HG02981 (cell line): ENCODE measurements at regions not wholly inside any gene's neighbourhood (a gene's known extent, or its start where the extent isn't known, plus 50 kb on each side); places are given as distances from the start of the nearest gene placed in this dataset.
"Not testable (repeated sequence)": the region's sequence is repeated elsewhere in the genome, so short reads cannot be mapped to it uniquely, and the experiment has no call there.

Source experiments
- ATAC-seq: cut with Tn5 transposase; IDR thresholded peaks from one replicate; pipeline ENCODE4 v1.9.1; 2021; ENCODE audit warnings: mild to moderate bottlenecking, moderate library complexity; ENCODE audit not compliant: unreplicated experiment

GRCh38 chr21:20215959-20216358 lies 782.2 kb upstream of the NCAM2 start:
- ATAC-seq: no peak

- no peak for ATAC-seq
These were observed 777.6 kb upstream of the NCAM2 start for GRCh38 chr21:20220586-20220985.

GRCh38 chr21:20221981-20222380 lies 776.2 kb upstream of the NCAM2 start:
- not testable (repeated sequence) for ATAC-seq

DNA sequence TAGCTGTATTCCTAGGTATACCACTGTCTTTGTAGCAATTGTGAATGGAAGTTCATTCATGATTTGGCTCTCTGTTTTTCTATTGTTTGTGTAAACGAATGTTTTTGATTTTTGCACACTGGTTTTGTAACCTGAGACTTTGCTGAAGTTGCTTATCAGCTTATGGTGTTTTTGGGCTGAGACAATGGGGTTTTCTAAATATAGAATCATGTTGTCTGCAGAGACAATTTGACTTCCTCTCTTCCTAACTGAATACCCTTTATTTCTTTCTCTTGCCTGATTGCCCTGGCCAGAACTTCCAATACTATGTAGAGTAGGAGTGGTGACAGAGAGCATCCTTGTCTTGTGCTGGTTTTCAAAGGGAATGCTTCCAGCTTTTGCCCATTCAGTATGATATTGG lies 761.6 kb upstream of the NCAM2 start:
- ATAC-seq: not testable (repeated sequence)

DNA sequence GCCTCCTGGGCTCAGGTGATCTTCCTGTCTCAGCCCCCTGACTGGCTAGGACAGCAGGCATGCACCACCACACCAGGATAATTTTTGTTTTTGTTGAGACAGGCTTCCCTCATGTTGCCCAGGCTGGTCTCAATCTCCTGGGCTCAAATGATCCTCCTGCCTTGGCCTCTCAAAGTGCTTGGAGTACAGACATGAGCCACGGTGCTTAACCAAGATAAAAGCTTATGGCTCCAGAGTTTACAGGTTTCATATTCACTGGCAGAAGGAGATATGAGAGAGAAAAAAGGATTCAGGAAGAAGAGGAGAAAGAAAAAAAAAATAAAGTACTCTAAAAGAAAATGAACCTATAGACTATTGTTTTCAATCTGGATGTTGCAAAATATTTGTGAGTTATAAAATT lies 748.8 kb upstream of the NCAM2 start:
- ATAC-seq: no peak

- ATAC-seq: no peak
These were observed 747.9 kb upstream of the NCAM2 start for GRCh38 chr21:20250337-20250736.

GRCh38 chr21:20253261-20253660 lies 744.9 kb upstream of the NCAM2 start:
- ATAC-seq: no peak

DNA sequence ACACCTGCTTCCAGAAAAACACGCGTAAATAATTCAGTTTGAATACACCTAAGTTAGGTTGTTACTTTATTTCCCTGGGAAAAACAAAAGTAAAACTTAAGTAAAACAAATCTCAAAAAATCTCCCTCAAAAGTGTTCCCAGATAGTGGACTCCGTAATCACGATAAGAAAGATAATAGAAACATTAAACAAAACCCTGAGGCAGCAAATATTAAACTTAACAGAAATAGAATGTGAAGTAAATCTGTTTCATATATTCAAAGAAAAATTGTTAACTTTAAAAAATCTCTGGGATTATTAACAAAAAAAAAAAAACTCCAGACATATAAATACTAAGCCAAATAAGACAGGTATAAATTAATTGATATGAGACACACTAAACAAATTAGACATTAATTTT lies 743.2 kb upstream of the NCAM2 start:
- ATAC-seq: no peak

DNA sequence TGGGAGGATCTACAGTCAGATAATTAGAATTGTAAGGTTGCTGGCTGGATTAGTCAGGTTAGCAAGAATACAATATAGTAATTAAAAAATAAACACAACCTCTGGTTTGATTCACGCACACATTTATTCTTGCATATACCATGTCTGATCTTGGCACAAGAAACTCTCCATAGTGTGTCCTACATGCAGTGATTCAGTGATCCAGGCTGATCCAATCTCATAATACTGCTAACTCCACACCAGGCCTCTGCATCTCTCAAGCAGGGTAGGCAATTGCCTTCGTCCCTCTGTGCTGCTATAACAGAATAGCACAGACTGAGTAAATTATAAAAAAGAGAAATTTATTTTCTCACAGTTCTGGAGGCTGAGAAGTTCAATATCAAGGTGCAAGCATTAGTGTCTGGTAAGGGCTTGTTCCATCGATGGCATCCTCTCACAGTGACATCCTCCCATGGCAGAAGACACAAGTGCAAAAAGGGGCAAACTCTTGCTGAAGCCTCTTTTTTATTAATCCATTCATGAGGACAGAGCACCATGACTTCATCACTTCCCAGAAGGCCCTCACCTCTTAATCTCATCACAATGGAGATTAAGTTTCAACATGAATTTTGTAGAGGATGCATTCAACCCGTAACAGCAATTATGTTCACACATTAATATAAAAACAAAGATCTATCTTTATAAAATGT lies 741.0 kb upstream of the NCAM2 start:
- no peak for ATAC-seq

GRCh38 chr21:20258542-20258941 lies 739.7 kb upstream of the NCAM2 start:
- no peak for ATAC-seq

DNA sequence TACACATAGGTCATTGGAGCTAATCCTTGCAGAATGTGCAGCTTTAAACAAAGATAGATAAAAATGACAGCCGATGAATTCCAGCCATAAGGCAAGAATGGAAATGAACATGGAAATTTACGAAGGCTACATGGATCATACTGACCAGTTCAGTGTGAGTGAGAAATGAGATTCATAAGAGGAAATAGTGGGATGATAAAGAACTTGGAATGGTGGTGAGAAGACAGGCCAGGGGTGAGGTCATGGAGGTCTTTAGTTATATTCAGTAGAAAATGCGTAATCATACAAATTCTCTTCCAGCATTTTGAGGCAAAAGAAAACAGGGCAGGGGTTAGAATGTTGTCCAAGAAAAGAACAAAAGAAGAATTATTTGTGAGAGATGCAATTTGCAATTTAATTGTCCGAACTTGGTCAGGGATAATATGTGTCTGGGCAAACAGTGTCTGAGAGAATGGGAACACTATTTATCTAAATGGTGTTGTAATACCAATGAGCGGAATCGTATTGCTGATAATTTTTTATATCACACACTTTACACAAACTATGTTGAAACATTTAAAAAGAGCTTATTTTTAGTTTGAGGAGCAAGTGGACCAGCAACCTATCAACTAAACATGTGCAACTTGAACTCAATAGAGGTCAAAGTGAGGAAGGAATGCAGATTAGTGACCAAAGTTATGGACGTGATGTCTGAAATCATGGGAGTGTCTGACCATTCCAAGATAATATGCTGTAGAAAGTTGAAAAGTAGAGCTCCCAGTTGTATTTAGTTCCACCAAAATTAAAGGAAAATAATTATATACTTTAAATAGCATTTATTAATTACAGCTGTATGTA lies 739.0 kb upstream of the NCAM2 start:
- ATAC-seq: no peak

GRCh38 chr21:20260124-20260523 lies 738.1 kb upstream of the NCAM2 start:
- no peak for ATAC-seq

DNA sequence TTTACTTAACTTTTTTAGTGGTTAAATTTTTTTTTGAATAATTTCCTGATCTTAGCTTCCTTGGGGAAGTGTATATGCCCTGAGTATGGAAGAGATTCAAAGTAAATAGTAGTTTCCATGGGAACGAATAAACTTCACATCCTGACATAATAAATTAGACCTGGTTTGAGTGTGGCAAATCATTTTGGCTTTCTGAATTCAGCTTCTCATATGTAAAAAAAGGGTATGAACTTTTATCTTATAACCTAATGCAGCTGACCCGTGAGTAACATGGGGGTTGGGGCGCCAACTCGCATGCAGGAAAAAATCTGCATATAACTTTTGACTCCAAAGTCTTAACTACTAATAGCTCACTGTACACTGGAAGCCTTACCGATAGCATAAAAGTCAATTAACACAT lies 736.8 kb upstream of the NCAM2 start:
- ATAC-seq: no peak

DNA sequence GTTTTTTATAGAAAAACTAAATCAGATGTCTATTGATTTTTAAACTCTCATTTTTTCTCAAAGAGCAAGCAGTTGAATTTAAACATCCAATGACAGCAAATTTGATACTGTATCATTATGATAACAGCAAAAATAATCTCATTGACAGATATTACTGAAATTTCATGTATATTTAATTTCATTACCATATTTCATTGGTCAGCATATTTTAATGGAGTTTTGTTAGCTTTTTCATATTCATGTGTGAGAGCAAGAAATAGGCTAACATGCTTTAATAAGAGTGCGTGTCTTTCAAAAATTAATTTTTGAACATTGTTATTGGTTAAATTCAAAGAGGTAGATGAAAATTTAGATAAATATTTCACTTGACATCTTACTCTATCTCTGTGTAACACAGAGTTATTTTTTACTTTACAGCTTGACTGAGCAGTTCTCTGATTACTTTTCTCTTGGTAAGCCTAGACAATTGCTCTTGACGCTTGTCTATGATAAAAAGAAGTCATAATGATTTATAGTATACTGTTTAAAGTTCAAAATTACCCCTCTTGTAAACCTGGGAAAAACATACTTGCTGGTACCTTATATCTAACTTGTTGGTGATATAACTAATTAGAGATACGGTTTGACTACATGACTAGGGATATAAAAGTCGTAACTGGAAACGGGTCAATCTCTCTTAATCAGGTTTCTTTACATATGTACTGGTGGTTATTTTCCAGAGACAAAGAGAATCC lies 732.3 kb upstream of the NCAM2 start:
- no peak for ATAC-seq

DNA sequence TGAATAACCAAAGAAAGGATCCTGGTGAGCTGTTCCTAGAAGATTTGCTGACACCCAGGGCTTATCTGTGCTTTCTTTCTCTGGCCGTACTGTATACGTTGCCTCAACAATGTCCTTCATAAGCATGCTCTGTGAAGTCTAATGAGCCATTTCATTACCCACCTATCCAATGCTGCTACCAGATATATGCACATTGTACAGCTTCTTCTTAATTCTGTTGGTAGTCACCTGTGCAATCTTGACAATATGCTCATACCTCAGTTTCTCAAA lies 731.8 kb upstream of the NCAM2 start:
- no peak for ATAC-seq

- no peak for ATAC-seq
These were observed 727.7 kb upstream of the NCAM2 start for GRCh38 chr21:20270365-20271055.

DNA sequence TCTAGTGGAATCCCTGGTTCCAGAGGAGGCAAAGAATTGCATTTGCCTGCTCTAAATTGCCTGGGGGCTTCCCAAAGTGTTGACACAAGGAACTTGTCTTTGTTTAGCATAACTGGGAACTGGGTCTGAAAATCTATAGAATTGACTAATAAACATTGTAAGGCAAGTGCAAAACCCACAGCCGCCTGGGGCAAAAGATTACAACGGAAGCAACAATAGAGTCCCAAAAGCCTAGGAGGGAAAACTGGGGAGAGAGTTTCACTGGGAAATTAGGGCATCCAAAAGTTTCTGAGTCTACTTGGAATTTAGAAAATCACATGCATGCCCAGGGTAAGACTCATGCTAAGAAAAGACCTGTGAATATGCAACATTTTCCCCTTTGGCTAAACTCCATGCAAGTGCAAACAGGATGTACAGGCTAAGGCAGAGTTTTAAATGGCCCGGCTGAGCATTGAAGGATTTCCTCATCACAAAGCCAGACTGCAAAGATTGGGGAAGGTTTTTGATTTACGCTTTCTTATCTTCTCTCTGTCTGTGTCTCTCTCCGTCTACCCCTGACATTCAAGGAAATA lies 725.3 kb upstream of the NCAM2 start:
- no peak for ATAC-seq

DNA sequence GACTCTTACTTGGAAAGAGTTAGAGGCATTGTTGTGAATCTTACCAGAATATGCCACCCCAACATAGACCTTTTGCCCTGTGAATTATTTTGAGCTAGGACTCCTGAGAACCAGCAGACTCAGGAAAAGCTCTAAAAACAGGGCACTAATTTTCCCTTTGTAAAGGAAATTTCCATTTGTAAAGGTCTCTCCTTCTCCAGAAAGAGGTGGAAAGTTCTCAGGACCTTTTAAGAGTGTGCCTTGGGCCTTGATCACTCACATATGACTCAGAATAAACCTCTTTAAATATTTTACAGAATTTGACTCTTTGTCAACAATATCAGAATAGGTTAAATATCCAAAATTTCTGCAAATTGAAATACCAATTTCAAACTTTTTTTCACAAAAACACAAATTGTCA lies 721.8 kb upstream of the NCAM2 start:
- no peak for ATAC-seq

GRCh38 chr21:20276954-20277353 lies 721.3 kb upstream of the NCAM2 start:
- ATAC-seq: no peak

- no peak for ATAC-seq
These were observed 714.4 kb upstream of the NCAM2 start for GRCh38 chr21:20283836-20284235.

GRCh38 chr21:20292280-20292679 lies 705.9 kb upstream of the NCAM2 start:
- ATAC-seq: no peak
